GM04503 (cell line): ENCODE measurements at regions not wholly inside any gene's neighbourhood (a gene's known extent, or its start where the extent isn't known, plus 50 kb on each side); places are given as distances from the start of the nearest gene placed in this dataset.
"Not testable (repeated sequence)": the region's sequence is repeated elsewhere in the genome, so short reads cannot be mapped to it uniquely, and the experiment has no call there.

Experiments
- DNase-seq: peaks from one replicate; pipeline ENCODE4 v3.0.0-alpha.2; 2012; ENCODE audit warnings: low read depth

DNA sequence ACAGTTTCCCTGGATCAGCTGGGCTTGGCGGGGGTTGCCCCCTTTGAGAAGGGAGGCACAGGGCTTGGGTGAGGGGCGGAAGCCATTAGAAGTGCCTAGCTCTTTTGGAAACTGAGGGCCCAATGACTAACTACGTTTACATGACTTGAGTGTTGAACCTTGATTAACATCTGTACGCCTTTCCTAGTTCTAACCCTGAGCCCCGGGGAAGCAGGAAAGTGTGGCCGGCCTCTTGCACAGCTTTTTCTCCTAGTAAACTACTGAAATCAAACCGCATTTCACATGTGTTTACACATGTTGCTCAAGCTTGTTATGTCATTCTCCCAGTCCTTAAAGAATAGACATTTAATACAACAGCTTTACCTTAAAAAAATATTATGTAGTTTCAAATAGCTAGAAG is 1356.4 kb upstream of the TMEM132C start:
- DNase-seq = no peak

DNA sequence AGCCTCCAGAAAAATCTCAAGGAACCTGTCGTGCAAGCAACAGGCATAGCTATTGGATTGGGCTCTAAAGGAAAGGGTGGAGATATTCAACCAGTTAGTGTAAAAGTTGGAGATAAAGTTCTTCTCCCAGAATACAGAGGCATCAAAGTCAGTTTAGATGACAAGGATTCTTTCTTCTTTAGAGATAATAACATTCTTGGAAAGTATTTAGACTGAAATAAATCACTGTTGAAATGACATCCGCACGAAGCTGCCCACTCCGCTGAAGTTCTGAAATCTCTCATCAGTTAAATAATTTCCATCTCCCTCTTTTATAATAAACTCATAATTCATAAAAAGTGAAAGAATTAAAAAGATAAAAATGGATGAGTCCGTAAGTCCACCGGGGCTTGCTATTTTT is 1354.9 kb upstream of the TMEM132C start:
- no peak for DNase-seq

DNA sequence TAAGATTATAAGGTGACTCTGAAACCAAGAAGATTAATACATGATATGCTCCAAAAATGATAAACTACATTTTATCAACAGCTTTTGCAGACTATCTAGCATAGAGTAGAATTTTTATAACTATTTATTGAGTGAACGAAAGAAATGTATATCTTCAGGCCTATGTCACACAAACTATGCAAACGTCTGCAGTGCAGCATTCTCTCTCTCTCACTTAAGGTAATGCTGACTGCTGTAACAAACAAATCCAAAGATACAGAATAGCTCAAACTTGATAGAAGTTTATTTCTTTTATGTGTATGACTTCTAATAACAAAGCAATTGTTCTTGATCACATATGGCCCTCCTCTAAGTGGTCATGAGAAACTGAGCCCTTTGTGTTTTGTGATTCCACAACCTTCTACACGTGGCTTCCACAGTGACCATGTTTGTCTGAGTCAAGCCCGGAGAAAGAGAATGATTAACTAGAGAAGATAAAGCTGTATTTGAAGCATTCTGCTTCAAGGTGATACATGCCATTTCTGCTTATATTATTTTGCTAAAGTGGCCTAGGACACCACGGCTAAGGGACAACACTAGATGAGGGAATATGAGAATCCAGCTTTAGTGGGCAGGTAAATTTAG is 1352.7 kb upstream of the TMEM132C start:
- no peak for DNase-seq

GRCh38 chr12:126915309-126915708 is 1351.7 kb upstream of the TMEM132C start:
- DNase-seq = no peak

DNA sequence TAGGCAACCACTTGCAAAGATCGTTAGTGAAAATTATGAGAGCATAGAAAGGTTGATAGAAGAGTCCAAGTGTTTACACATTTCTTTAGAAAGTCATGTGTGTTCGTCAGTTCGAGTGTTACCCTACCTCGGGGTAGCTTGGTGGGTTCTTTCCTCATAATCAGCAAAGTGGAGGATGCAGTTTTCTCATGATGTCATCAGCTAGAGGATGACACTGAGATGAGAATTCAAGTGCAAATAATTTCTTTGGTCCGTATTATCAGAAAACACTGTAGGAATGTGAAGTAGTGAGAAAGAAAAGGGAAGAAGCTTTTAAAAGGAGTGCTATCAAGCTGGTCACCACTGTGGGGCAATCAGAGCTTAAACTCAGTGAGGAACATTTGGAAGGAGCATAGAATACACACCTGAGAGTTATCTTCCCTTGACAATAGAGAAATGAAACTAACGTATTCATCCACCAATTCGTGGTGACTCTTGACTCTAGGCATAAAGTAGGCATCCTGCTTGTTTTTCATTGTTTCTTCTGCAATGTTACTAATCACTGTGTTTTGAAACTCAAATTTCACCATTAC is 1340.9 kb upstream of the TMEM132C start:
- DNase-seq = no peak

- DNase-seq = no peak
These were observed 1336.7 kb upstream of the TMEM132C start for GRCh38 chr12:126930234-126930633.

GRCh38 chr12:126932156-126932555 is 1334.8 kb upstream of the TMEM132C start:
- no peak for DNase-seq

DNA sequence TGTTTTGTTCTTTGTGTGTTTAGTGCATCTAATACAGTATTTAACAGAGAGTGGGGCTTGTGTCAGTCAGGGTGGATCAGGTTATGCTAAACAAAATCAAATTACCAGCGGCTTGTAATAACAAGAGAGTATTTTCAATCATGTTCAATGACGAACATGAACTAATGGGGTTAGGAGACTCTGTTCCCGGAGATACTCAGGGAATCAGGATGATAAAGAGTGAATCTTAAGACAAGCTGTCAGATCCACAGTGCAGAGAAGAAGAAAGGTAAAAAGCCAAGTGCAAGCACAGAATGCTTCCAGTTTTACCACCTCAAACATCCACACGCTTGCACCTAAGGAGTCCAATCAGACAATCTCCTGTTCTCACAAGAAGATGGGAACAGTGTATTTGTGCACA is 1331.5 kb upstream of the TMEM132C start:
- DNase-seq = no peak

- no peak for DNase-seq
These were observed 1330.7 kb upstream of the TMEM132C start for GRCh38 chr12:126936181-126936851.

- DNase-seq = no peak
These were observed 1329.5 kb upstream of the TMEM132C start for GRCh38 chr12:126937431-126937830.

DNA sequence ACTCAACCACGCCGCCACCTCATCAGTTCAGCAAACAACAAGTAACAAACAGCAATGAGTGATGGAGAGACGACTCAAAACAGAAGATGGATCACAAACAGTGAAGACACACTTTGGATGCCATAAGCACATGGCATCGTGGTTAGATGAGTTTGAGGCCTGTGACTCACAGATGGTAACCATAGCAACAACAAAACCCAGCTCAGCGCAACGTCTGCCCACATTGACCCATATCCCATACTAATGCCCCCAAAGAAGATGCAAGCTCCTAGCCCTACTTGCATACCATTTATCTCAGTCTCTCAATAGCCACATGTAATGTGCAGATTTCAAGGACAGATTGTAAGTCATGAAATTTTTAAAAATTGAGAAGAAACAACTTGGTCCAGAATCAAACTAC is 1322.3 kb upstream of the TMEM132C start:
- no peak for DNase-seq

- DNase-seq = not testable (repeated sequence)
These were observed 1320.0 kb upstream of the TMEM132C start for GRCh38 chr12:126946958-126947357.

DNA sequence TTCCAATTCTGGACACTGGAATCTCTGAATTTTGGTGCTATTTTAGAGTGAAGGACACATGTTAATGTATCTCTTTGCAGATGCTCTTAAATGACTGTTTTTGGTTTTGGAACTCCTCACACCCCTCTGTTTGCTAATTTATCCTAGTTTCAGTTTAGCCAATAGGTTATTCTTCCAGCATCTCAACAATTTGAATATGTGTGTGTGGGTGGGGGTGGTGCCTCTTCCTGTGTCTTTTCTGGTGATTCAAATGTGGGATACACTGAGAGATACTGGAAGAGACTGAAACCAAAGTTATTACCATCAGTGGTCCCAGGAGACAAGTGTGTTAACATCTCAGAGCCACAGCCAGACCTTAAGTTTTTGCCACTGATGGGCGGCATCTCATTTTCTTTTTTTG is 1317.4 kb upstream of the TMEM132C start:
- no peak for DNase-seq

DNA sequence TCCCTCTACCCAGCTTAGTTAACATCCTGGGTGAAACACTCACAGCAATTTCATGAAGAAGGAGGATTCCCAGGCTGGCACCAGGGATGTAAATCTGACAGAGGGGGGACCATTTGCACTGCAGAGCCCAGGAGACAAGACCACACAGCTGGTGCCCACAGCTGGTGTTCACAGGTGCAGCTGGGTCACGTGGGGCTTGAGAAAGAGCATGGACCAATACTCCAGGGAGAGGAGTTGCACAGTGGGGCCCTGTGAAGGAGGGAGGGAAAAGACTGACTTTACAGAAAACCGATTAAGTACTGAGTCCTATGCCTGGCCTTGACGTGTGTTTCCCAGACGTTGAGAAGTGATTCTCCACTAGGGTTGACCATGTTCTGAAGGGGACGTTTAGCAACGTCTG is 1316.7 kb upstream of the TMEM132C start:
- no peak for DNase-seq

DNA sequence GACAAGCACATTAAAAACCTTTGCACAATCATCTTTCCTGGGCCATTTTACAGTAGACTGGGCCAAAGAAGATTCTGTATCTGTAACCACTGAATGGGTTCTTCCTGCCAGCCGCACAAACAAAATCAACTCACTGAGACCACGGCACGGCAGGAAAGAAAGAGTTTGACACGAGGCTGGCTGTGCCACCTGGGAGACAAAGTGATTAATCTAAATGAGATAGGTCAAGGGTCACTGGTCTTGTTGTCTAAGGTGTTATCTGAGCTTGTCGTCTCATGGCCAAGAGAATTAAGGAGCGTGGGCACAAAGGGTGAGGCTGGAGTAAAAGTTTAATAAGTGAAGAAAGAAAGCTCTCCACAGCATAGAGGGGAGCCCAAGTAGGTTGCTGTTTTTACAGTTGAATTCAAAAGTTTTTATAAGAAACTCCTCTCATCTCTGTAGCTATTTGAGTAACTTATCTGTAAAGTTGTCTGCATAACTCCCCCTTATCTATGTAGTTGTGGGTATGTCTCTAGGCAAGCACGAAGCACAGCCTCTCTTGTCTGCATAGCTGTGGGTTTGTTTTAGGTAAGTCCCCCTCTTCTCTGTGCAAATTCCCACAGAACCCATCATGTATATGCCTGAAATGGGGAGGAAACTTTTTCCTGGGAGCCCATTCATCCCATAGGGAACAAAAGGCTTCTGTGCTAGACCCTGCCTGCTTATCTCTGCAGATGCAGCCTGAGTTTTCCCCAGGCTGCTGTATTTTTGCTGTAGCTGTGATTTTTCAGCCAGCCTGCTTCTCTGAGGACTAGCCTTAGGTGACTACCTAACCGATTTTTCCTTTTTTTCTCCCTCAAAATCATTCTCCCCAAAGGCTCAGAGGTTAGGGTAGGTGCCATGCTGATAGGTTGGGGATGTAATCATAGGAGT is 1314.6 kb upstream of the TMEM132C start:
- DNase-seq = no peak

- no peak for DNase-seq
These were observed 1313.5 kb upstream of the TMEM132C start for GRCh38 chr12:126953365-126953889.

GRCh38 chr12:126960221-126960620 is 1306.7 kb upstream of the TMEM132C start:
- DNase-seq = no peak

- no peak for DNase-seq
These were observed 1306.3 kb upstream of the TMEM132C start for GRCh38 chr12:126960709-126961108.

DNA sequence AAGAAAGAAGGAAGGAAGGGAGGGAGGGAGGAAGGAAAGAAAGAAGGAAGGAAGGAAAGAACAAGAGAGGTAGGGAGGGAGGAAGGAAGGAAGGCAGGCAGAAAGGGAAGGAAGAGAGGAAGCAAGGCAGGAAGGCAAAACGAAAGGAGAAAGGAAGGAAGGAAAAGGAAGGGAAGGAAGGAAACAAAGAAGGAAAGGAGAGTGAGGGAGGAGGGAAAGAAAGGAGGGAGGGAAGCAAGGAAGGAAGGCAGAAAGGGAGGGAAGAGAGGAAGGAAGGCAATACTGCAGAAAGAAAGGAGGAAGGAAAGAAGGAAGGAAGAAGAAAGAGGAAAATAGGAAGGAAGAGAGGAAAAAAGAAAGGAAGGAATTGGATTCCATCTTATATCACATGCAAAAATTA is 1303.1 kb upstream of the TMEM132C start:
- no peak for DNase-seq

- no peak for DNase-seq
These were observed 1300.5 kb upstream of the TMEM132C start for GRCh38 chr12:126966498-126966897.

DNA sequence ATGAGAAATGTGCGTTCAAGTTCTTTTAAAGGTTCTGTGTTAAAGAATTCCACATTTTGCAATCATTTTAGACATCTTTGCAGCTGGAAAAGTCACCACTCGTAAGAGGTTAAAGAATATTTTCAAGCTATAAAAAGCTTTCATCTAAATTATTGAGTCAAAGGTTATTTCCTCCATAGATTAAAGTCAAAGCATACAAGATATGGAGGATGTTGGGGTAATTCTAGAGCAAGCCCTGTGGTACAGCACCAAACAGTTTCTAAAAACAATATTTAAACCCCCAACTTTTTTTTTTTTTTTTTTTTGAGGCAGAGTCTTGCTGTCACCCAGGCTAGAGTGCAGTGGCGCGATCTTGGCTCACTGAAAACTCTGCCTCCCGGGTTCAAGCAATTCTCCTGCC is 1299.8 kb upstream of the TMEM132C start:
- no peak for DNase-seq

- DNase-seq = no peak
These were observed 1292.2 kb upstream of the TMEM132C start for GRCh38 chr12:126974779-126975178.
